KMS-11 (cell line): ENCODE measurements at regions not wholly inside any gene's neighbourhood (a gene's known extent, or its start where the extent isn't known, plus 50 kb on each side); places are given as distances from the start of the nearest gene placed in this dataset.
"Not testable (repeated sequence)": the region's sequence is repeated elsewhere in the genome, so short reads cannot be mapped to it uniquely, and the experiment has no call there.

Source experiments
- H2AFZ ChIP-seq: fragments of 200-600 bp; sonication (generic); 2 replicates; pipeline ENCODE4 v1.6.1; 2016; ENCODE audit warnings: antibody characterized with exemption, mixed run types, low read depth
- H3K27ac ChIP-seq: fragments of 200-600 bp; sonication (generic); 2 replicates; pipeline ENCODE4 v1.6.1; 2016; ENCODE audit warnings: mild to moderate bottlenecking, mixed run types
- H3K27me3 ChIP-seq: fragments of 200-600 bp; sonication (generic); 2 replicates; pipeline ENCODE4 v1.6.1; 2017; ENCODE audit warnings: mild to moderate bottlenecking, low read depth, mixed run types, moderate library complexity; ENCODE audit not compliant: insufficient read depth
- H3K36me3 ChIP-seq: fragments of 200-600 bp; sonication (generic); 2 replicates; pipeline ENCODE4 v1.6.1; 2017; ENCODE audit warnings: mild to moderate bottlenecking, mixed run types; ENCODE audit not compliant: insufficient read depth
- H3K4me1 ChIP-seq: fragments of 200-600 bp; sonication (generic); 2 replicates; pipeline ENCODE4 v1.6.1; 2016; ENCODE audit warnings: mild to moderate bottlenecking, low read depth, mixed run types; ENCODE audit not compliant: poor library complexity, severe bottlenecking
- H3K4me2 ChIP-seq: fragments of 200-600 bp; sonication (generic); 2 replicates; pipeline ENCODE4 v1.7.0; 2016; ENCODE audit warnings: mild to moderate bottlenecking, mixed run types
- H3K4me3 ChIP-seq: fragments of 200-600 bp; sonication (generic); IDR thresholded peaks from 2 replicates; pipeline ENCODE4 v1.6.1; 2017; ENCODE audit warnings: low read depth, low read length, mixed read lengths; ENCODE audit not compliant: insufficient read depth
- H3K79me2 ChIP-seq: fragments of 200-600 bp; sonication (generic); 2 replicates; pipeline ENCODE4 v1.6.1; 2016; ENCODE audit warnings: low read depth, mixed run types; ENCODE audit not compliant: insufficient read depth
- H3K9ac ChIP-seq: fragments of 200-600 bp; sonication (generic); 2 replicates; pipeline ENCODE4 v1.6.1; 2016; ENCODE audit warnings: mild to moderate bottlenecking, mixed run types
- H4K20me1 ChIP-seq: fragments of 200-600 bp; sonication (generic); 2 replicates; pipeline ENCODE4 v1.6.1; 2016; ENCODE audit warnings: mild to moderate bottlenecking, mixed run types; ENCODE audit not compliant: insufficient read depth
- CTCF ChIP-seq: fragments of 200-600 bp; sonication (generic); conservative IDR thresholded peaks from 2 replicates; pipeline ENCODE4 v1.6.1; 2017; ENCODE audit warnings: low read depth, mild to moderate bottlenecking, antibody characterized with exemption, low read length, moderate library complexity, mixed read lengths

- H3K79me2 ChIP-seq, result no peaks in the 10 kb centered on the region
- no peak for TF ChIP-seq CTCF
- no peak overlapping the region for H3K4me3 ChIP-seq
- no peaks in the 10 kb centered on the region for H3K36me3 ChIP-seq
- H3K27me3 ChIP-seq, result no peaks in the 10 kb centered on the region
- peak overlapping the region; percentile 43; the same call in 1 of the 2 replicates for H3K9ac ChIP-seq
- H4K20me1 ChIP-seq, result no peaks in the 10 kb centered on the region
- peak overlapping the region; percentile 83 for H3K27ac ChIP-seq
- peak overlapping the region; percentile 84 for H3K4me2 ChIP-seq
- H2AFZ ChIP-seq, result peak overlapping the region; percentile 71; the same call in 1 of the 2 replicates
- H3K4me1 ChIP-seq, result peaks cover 65% of the 10 kb centered on the region
Observed at GRCh38 chr20:53866794-53867740, 203.3 kb downstream of the BCAS1 start.

- Histone ChIP-seq H4K20me1 (no peaks in the 10 kb centered on the region), H3K4me2 (peak overlapping the region; percentile 84), H3K9ac (peak overlapping the region; percentile 43; the same call in 1 of the 2 replicates), H3K27me3 (no peaks in the 10 kb centered on the region), H3K4me1 (peaks cover 56% of the 10 kb centered on the region), H3K4me3 (no peak overlapping the region), H3K36me3 (no peaks in the 10 kb centered on the region), H2AFZ (peak overlapping the region; percentile 71), H3K79me2 (no peaks in the 10 kb centered on the region), H3K27ac (peak overlapping the region; percentile 83)
- no peak for TF ChIP-seq CTCF
Observed at GRCh38 chr20:53865901-53866793, 204.2 kb downstream of the BCAS1 start.

DNA sequence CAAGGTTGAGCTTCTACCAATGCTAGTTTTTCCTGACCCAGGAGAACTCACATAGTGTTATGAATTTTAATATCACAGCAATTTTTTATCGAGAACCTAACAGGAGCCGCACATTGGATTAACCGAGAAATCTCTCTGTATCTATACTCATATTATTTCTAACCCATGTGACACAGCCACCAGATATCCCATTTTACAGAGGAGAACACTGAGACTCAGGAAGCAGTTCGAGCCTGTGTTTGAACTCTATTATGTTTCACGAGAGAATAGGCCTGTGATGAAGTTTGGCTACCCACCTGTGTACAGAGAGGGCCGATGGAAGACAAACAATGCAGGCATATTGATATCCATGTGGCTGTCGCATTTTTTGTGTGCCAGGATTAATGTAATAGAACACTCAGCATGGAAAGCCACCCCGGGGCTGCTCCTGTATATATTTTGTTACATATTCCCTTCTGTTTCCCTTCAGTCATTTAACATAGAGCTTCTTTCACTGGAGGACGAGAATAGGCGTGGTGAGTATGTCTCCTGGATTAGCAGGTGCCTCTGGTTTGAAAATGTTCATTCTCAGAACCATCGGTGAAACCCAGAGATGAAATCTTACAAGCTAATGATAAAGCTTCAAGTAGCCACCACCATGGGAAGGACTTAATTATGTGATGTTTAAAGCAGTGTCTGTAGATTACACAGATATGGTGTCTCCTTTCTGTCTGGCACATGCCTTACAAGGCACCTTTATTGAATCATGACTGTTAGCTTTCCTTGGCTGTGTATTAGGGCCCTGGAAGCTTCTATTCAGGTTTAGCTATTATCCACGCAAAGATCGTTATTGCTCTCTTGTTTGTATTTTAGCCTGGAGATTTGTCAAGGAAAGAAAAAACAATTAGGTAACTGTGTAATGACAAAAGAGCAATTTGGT lies 205.4 kb downstream of the BCAS1 start:
- H3K9ac ChIP-seq, result peak overlapping the region; percentile 43; the same call in 1 of the 2 replicates
- not testable (repeated sequence) for H3K36me3 ChIP-seq, H4K20me1 ChIP-seq, H3K79me2 ChIP-seq, H3K4me3 ChIP-seq, H3K27me3 ChIP-seq
- peak overlapping the region; percentile 83; the same call in 1 of the 2 replicates for H3K27ac ChIP-seq
- H3K4me1 ChIP-seq, result peaks cover 45% of the 10 kb centered on the region
- peak overlapping the region; percentile 71 for H2AFZ ChIP-seq
- H3K4me2 ChIP-seq, result peak overlapping the region; percentile 84

DNA sequence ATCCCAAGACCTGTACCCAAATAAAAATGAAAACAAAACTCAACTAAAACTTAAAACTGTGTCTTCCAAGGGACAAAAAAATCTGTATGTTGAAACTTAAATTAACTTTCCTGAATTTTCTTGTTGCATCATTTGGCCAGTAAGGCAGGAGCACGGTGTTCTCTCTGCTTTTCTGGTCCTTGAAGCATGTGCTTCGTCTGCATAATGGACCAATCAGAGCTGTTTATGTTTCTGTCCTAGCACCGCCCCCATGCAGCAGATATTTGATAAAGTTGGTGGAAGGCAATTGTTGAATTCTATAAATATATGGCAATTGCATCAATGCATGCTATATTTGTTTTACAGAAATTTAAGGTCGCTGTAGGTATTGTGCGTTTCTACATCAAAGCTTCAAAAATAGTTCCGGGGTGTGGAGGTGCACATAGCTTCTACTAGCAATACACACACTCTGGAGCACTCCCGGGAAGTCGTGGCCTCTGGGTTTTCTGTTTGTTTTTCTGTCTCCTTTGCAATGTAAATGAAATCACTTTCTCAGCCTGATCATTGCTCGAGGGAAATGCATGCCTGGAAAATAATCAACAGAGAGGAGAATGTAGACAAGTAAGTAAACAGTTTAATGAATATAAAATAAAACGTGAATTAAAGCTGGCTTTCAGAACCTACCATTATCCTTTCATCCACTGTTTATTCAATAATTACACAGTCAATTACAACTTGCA lies 206.3 kb downstream of the BCAS1 start:
- H2AFZ ChIP-seq, H3K4me2 ChIP-seq: not testable (repeated sequence)

DNA sequence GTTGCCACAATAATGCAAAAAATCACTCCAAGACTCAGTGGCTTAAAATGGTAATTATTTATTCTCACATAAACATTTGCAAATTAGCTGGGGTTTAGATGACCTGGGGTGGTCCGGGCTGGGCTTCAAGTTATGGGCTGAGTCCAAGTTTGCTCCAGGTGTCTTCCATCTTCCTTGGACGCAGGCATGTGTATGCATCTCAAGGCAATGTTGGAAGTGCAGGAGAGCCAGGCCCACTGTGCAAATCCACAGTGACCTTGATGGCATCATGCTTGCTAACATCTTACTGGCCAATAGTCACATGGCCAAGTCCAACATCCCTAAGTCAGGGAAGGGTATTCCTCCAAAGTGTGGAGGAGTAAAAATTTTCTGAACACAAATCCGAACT lies 206.9 kb downstream of the BCAS1 start:
- H3K4me1 ChIP-seq, result peaks cover 34% of the 10 kb centered on the region
- not testable (repeated sequence) for H3K27me3 ChIP-seq, H3K27ac ChIP-seq, H3K4me3 ChIP-seq, H3K79me2 ChIP-seq, H4K20me1 ChIP-seq, H3K4me2 ChIP-seq, H2AFZ ChIP-seq, H3K36me3 ChIP-seq, H3K9ac ChIP-seq

More for the DNA sequence above, 206.3 kb downstream of the BCAS1 start:
- not testable (repeated sequence) for H3K36me3 ChIP-seq, H3K9ac ChIP-seq, H3K79me2 ChIP-seq, H3K27me3 ChIP-seq, H4K20me1 ChIP-seq, H3K4me3 ChIP-seq, H3K27ac ChIP-seq
- peaks cover 35% of the 10 kb centered on the region for H3K4me1 ChIP-seq

DNA sequence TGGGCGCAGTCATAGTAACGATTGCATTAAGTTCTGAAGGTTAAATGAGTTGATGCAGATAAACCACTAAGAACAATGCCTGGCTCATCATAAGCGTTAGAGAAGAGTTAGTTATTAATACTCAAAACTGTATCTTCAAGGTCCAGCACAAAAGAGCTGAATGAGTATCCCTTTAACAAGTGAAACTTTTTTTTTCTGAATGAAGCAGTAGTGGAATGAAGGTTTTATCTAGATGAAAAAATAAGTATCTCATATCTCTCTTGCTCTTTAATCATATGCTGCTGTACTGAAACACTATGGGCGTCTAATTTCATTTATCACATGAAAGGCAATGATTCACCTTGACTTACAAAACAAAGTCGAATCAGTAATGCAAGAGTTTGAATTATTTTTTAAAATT lies 207.4 kb downstream of the BCAS1 start:
- H3K4me3 ChIP-seq, H2AFZ ChIP-seq, H3K9ac ChIP-seq, H3K79me2 ChIP-seq, H3K4me2 ChIP-seq, H3K27ac ChIP-seq, H4K20me1 ChIP-seq, H3K36me3 ChIP-seq, H3K27me3 ChIP-seq: not testable (repeated sequence)
- peaks cover 36% of the 10 kb centered on the region for H3K4me1 ChIP-seq

GRCh38 chr20:53862490-53862889 lies 207.9 kb downstream of the BCAS1 start:
- H3K36me3 ChIP-seq, H3K9ac ChIP-seq, H4K20me1 ChIP-seq, H3K79me2 ChIP-seq, H3K4me2 ChIP-seq, H2AFZ ChIP-seq, H3K27ac ChIP-seq, H3K27me3 ChIP-seq, H3K4me3 ChIP-seq: not testable (repeated sequence)
- peaks cover 36% of the 10 kb centered on the region for H3K4me1 ChIP-seq
